Gastroesophageal sphincter (tissue), 4 donors: ENCODE measurements at regions not wholly inside any gene's neighbourhood (a gene's known extent, or its start where the extent isn't known, plus 50 kb on each side); places are given as distances from the start of the nearest gene placed in this dataset.

ENCODE experiments used
- ATAC-seq: fragments of 150-250 bp; one replicate; pipeline ENCODE4 v1.9.1; 2016; ENCODE audit warnings: mild to moderate bottlenecking, moderate library complexity
- H3K27ac ChIP-seq, 4 donors: fragments of 200-600 bp; sonication (generic) in 3 of 4; 1 replicate in 3 of 4; 2 replicates in 1 of 4; pipeline ENCODE4 v1.5.1; 2016 to 2019
- H3K27me3 ChIP-seq: fragments of 200-600 bp; sonication (generic); one replicate; pipeline ENCODE4 v1.5.1; 2019
- H3K36me3 ChIP-seq, 2 donors: fragments of 200-600 bp; sonication (generic); one replicate each; pipeline ENCODE4 v1.5.1; 2019; ENCODE audit warnings: control low read depth in 1 of 2
- H3K4me1 ChIP-seq, 3 donors: fragments of 200-600 bp; sonication (generic); 1 replicate in 2 of 3; 2 replicates in 1 of 3; pipeline ENCODE4 v1.5.1; 2016 to 2019; ENCODE audit warnings: control low read depth in 2 of 3
- H3K4me3 ChIP-seq, 2 donors: fragments of 200-600 bp; sonication (generic); one replicate each; pipeline ENCODE4 v1.5.1; 2019; ENCODE audit warnings: mild to moderate bottlenecking in 1 of 2, moderate library complexity in 1 of 2
- H3K9me3 ChIP-seq, 3 donors: fragments of 200-600 bp; sonication (generic); one replicate each; pipeline ENCODE4 v1.5.1; 2017 to 2019; ENCODE audit warnings: control low read depth in 2 of 3
- EP300 ChIP-seq: sonication (generic); formaldehyde crosslinking; IDR thresholded peaks from one replicate; pipeline ENCODE4 v1.6.1; 2017; ENCODE audit warnings: antibody characterized with exemption, mild to moderate bottlenecking
- POLR2A ChIP-seq, 2 donors: fragments of 450-650 bp; IDR thresholded peaks; one replicate each; pipeline ENCODE4 v1.6.1; 2017; ENCODE audit warnings: antibody characterized with exemption in 2 of 2, mild to moderate bottlenecking in 2 of 2, moderate library complexity in 1 of 2
- POLR2AphosphoS5 ChIP-seq: sonication (generic); formaldehyde crosslinking; IDR thresholded peaks from one replicate; pipeline ENCODE4 v1.6.1; 2017; ENCODE audit warnings: antibody characterized with exemption
- WGBS, 2 donors: methylation state at CpG; one replicate each; pipeline ENCODE4 v1.1.5; 2018; ENCODE audit warnings: low coverage in 1 of 2; 5-methylcytosine and 5-hydroxymethylcytosine counted together
- small RNA-seq, 4 donors: library from RNA; depleted of rRNA; stranded (forward); fragments of <200 nt; gene quantifications; one replicate each; pipeline ENCODE3, GENCODE V24; 2016
- TF ChIP-seq, protein P1 (sequence below), 4 experiments: fragments of 200-600 bp in 2 of 4; fragments of 450-650 bp in 2 of 4; sonication (generic) in 1 of 4; IDR thresholded peaks; one replicate each; pipeline ENCODE4 v1.5.1; 2017 to 2019; ENCODE audit warnings: antibody characterized with exemption in 4 of 4, mild to moderate bottlenecking in 2 of 4, moderate library complexity in 2 of 4

DNA sequence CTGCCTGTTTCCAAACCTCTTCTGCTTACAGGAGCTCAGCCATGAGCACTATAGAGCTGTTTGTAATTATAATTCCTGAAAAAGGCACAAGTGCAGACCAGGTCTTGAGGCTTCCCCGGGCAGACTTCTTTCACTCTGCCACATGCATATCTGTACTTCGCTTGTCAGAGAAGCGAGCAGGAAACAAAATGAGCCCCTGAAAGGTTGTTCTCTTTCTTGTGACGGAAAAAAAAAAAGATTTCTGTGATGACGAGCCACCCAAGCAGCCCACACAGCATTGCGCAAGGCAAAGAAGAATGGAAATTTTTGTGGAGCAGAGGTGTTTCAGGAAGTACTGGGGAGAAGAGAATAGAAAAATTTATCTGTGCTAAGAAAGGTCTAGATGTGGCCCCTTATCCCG is 54.0 kb upstream of the LINC00305 start:
- WGBS, 2 donors: 45 to 59% methylated on average over 5 to 7 of the region's 7 CpGs
- Histone ChIP-seq H3K9me3 (no peaks in the 10 kb centered on the region), H3K4me3 (no peak overlapping the region), H3K27ac (no peak overlapping the region), H3K36me3 (no peaks in the 10 kb centered on the region), H3K4me1 (no peaks in the 10 kb centered on the region), H3K27me3 (peaks cover 3% of the 10 kb centered on the region)
- TF ChIP-seq POLR2AphosphoS5: no peak
- no peak for ATAC-seq

DNA sequence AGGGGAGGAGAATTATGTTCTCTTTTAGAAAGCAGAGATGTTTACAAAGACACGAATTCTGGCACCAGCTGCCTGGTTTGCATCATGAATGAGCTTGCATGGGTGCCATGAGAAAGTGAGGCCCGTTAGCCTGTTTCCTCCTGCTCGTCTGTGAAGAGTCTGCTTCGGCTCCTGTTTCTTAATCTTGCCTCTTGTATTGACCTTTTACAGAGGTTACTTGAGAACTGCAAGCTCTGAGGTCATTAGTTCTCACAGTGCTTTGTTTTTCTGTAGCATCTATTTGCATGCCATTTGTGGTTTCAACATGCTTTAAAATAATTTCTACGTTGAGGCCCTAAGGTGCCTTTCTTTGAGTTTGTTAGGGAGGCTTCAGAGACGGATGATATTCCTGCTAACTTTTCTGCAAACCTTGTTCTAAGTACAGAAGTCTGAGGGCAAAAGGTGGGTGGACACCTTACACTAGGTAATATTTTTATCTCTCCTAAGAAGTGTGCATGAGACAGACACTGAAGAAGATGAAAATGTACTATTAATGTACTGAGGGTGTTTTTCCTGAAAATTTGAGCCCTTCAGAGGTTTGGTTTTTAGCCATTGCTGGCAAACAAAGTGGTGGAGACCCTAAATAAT is 53.4 kb upstream of the LINC00305 start:
- no peaks in the 10 kb centered on the region for H3K9me3 ChIP-seq
- no peaks in the 10 kb centered on the region for H3K36me3 ChIP-seq
- H3K4me3 ChIP-seq: no peak overlapping the region
- peaks cover 3% of the 10 kb centered on the region for H3K27me3 ChIP-seq
- TF ChIP-seq POLR2AphosphoS5: no peak
- TF ChIP-seq, protein P1, sequence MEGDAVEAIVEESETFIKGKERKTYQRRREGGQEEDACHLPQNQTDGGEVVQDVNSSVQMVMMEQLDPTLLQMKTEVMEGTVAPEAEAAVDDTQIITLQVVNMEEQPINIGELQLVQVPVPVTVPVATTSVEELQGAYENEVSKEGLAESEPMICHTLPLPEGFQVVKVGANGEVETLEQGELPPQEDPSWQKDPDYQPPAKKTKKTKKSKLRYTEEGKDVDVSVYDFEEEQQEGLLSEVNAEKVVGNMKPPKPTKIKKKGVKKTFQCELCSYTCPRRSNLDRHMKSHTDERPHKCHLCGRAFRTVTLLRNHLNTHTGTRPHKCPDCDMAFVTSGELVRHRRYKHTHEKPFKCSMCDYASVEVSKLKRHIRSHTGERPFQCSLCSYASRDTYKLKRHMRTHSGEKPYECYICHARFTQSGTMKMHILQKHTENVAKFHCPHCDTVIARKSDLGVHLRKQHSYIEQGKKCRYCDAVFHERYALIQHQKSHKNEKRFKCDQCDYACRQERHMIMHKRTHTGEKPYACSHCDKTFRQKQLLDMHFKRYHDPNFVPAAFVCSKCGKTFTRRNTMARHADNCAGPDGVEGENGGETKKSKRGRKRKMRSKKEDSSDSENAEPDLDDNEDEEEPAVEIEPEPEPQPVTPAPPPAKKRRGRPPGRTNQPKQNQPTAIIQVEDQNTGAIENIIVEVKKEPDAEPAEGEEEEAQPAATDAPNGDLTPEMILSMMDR (IDR thresholded peaks at IDR 0.05): no peak
- TF ChIP-seq POLR2A (IDR thresholded peaks at IDR 0.05): no peak
- no peak for TF ChIP-seq EP300
- no peak for ATAC-seq
- 47 to 53% methylated on average over 4 to 6 of the region's 6 CpGs for WGBS, 2 donors
- H3K4me1 ChIP-seq: no peaks in the 10 kb centered on the region
- no peak overlapping the region for H3K27ac ChIP-seq

DNA sequence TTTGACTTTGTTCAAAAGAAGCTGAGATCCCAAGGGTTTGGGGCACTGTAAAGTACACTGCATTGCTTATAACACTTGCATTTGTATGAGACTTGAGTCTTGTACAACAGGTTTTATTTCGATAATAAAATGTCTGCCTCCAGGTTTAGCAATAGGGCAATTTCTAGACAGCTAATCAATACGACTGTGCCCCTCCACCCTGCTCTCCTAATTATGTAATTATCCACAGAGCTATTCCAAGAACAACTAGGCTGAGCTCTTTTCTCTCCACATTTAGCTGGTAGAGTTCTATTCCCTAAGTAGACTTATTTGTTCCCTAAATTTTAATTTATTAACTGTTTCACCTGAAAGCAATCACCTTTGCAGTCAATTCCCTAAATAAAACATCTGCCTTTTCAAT is 52.9 kb upstream of the LINC00305 start:
- Histone ChIP-seq H3K36me3 (no peaks in the 10 kb centered on the region), H3K27ac (no peak overlapping the region), H3K4me1 (no peaks in the 10 kb centered on the region), H3K9me3 (no peaks in the 10 kb centered on the region), H3K27me3 (peaks cover 3% of the 10 kb centered on the region), H3K4me3 (no peak overlapping the region)
- ATAC-seq: no peak
- 85 to 100% methylated on average over 1 to 2 of the region's 2 CpGs for WGBS, 2 donors
- TF ChIP-seq POLR2A (IDR thresholded peaks at IDR 0.05): no peak
- TF ChIP-seq EP300: no peak
- no peak for TF ChIP-seq POLR2AphosphoS5
- TF ChIP-seq, protein P1 (IDR thresholded peaks at IDR 0.05): no peak

DNA sequence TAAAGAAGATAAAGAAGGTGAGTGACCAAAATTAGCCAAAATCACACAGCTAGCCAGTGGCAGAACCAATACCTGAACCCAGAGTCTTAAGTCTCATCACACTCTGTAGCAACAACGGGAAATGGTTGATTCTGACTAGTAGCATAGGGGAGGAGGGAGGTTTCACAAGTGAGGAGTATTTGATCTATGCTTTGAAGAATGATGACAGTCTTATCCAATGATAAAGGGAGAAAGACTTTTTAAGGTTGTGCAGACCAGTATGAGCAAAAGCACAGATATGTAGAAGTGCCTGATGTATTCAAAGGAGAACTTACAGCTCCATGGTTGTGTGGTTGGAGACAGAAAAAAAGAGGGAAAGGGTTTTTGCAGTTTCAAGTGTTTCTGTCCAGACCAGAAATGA is 50.7 kb upstream of the LINC00305 start:
- Histone ChIP-seq H3K4me1 (no peaks in the 10 kb centered on the region), H3K27ac (no peak overlapping the region), H3K4me3 (no peak overlapping the region), H3K36me3 (no peaks in the 10 kb centered on the region), H3K27me3 (peaks cover 2% of the 10 kb centered on the region), H3K9me3 (no peaks in the 10 kb centered on the region)
- TF ChIP-seq, protein P1 (IDR thresholded peaks at IDR 0.05): no peak
- TF ChIP-seq EP300: no peak
- WGBS, 2 donors: 50 to 91% methylated on average over 1 of the region's 1 CpG
- ATAC-seq: no peak

Small RNA genes lying in the stretch of these regions (small RNA-seq; reads per million reads assigned to genes)
- gene AC027506.1: 0 to 0.13 (median 0) reads per million in 4 donors
